Activated CD4-positive, alpha-beta T cell treated with anti-CD3 and anti-CD28 coated beads, Interleukin-2, amount 50 U/mL, for 24 hours (primary cell): ENCODE measurements at regions not wholly inside any gene's neighbourhood (a gene's known extent, or its start where the extent isn't known, plus 50 kb on each side); places are given as distances from the start of the nearest gene placed in this dataset.
"Not testable (repeated sequence)": the region's sequence is repeated elsewhere in the genome, so short reads cannot be mapped to it uniquely, and the experiment has no call there.

ENCODE experiments used
- DNase-seq, 2 donors: peaks; one replicate each; pipeline ENCODE4 v3.0.0-alpha.2; 2020; ENCODE audit warnings: low read depth in 1 of 2, low spot score in 1 of 2

- not testable (repeated sequence) for DNase-seq
Measured at GRCh38 chr17:20840987-20841865, 201.6 kb downstream of the USP22 start.

- DNase-seq, result not testable (repeated sequence)
Measured at GRCh38 chr17:20842012-20842411, 200.8 kb downstream of the USP22 start.

GRCh38 chr17:20843261-20843660 is 199.6 kb downstream of the USP22 start:
- not testable (repeated sequence) for DNase-seq

GRCh38 chr17:20843799-20844553 is 198.8 kb downstream of the USP22 start:
- DNase-seq, result peak in 1 of 2 donors; percentile 26

- not testable (repeated sequence) for DNase-seq
Measured at GRCh38 chr17:20848869-20849443, 193.9 kb downstream of the USP22 start.

- not testable (repeated sequence) for DNase-seq
Measured at GRCh38 chr17:20851591-20852238, 191.1 kb downstream of the USP22 start.

GRCh38 chr17:20852239-20852989 is 190.4 kb downstream of the USP22 start:
- no peak for DNase-seq

GRCh38 chr17:20852990-20853370 is 189.8 kb downstream of the USP22 start:
- no peak for DNase-seq

GRCh38 chr17:20855910-20856470 is 186.8 kb downstream of the USP22 start:
- not testable (repeated sequence) for DNase-seq

- DNase-seq, result not testable (repeated sequence)
Measured at GRCh38 chr17:20866444-20867209, 176.2 kb downstream of the USP22 start.

- not testable (repeated sequence) for DNase-seq
Measured at GRCh38 chr17:20867436-20867937, 175.3 kb downstream of the USP22 start.

GRCh38 chr17:20867938-20868661 is 174.7 kb downstream of the USP22 start:
- DNase-seq, result not testable (repeated sequence)

- DNase-seq, result not testable (repeated sequence)
Measured at GRCh38 chr17:20868662-20869007, 174.2 kb downstream of the USP22 start.

- not testable (repeated sequence) for DNase-seq
Measured at GRCh38 chr17:20873173-20873572, 169.6 kb downstream of the USP22 start.

GRCh38 chr17:20873688-20874328 is 169.0 kb downstream of the USP22 start:
- not testable (repeated sequence) for DNase-seq

GRCh38 chr17:20877384-20877783 is 165.4 kb downstream of the USP22 start:
- DNase-seq, result not testable (repeated sequence)

GRCh38 chr17:20890338-20890737 is 152.5 kb downstream of the USP22 start:
- DNase-seq, result no peak

GRCh38 chr17:20895426-20895825 is 147.4 kb downstream of the USP22 start:
- not testable (repeated sequence) for DNase-seq
